D721Med (cell line): ENCODE measurements at regions not wholly inside any gene's neighbourhood (a gene's known extent, or its start where the extent isn't known, plus 50 kb on each side); places are given as distances from the start of the nearest gene placed in this dataset.

ENCODE experiments used
- DNase-seq: peaks from one replicate; pipeline ENCODE4 v3.0.0; 2011; ENCODE audit warnings: low spot score; ENCODE audit not compliant: insufficient read length
- FAIRE-seq: peaks from 2 replicates; lab custom pipeline; 2011; peaks lifted over from hg19 to GRCh38; lab: Jason Lieb, UNC
- CTCF ChIP-seq: IDR thresholded peaks from 2 replicates; pipeline ENCODE4 v1.5.1; 2012; ENCODE audit warnings: mild to moderate bottlenecking, control low read depth; ENCODE audit not compliant: insufficient read depth; ENCODE audit errors: missing control alignments

GRCh38 chr21:36532769-36533467 lies 53.0 kb upstream of the CLDN14 start:
- FAIRE-seq = no peak
- no peak for DNase-seq
- no peak for TF ChIP-seq CTCF

- TF ChIP-seq CTCF = no peak
- no peak for DNase-seq
- FAIRE-seq = no peak
These were observed 53.5 kb upstream of the CLDN14 start for GRCh38 chr21:36533468-36533848.

- no peak for FAIRE-seq
- TF ChIP-seq CTCF = no peak
- DNase-seq = no peak
These were observed 54.7 kb upstream of the CLDN14 start for GRCh38 chr21:36534656-36535055.

GRCh38 chr21:36535618-36536241 lies 55.8 kb upstream of the CLDN14 start:
- no peak for TF ChIP-seq CTCF
- no peak for FAIRE-seq
- DNase-seq = no peak

GRCh38 chr21:36538761-36539160 lies 58.8 kb upstream of the CLDN14 start:
- DNase-seq (no peak), FAIRE-seq (no peak)
- TF ChIP-seq CTCF = no peak

- FAIRE-seq (no peak), DNase-seq (no peak)
- no peak for TF ChIP-seq CTCF
These were observed 59.7 kb upstream of the CLDN14 start for GRCh38 chr21:36539434-36540150.
